ENCODE measurements at regions not wholly inside any gene's neighbourhood (a gene's known extent, or its start where the extent isn't known, plus 50 kb on each side); places are given as distances from the start of the nearest gene placed in this dataset.

- DNase-seq, result no peak
- ChIA-PET POLR2A (no interaction called here), CTCF (no interaction called here)
- H3K27me3 Mint-ChIP-seq (ENCODE audit: insufficient read depth, unreplicated experiment), result peaks cover 24% of the 10 kb centered on the region
- Histone ChIP-seq H3K36me3 (ENCODE audit: control insufficient read depth, insufficient read depth, low read length) (no peaks in the 10 kb centered on the region), H3K27me3 (replicated peaks; ENCODE audit: control insufficient read depth, insufficient read depth, low read length) (no peaks in the 10 kb centered on the region), H3K9me3 (peaks cover 5% of the 10 kb centered on the region; the same call in 1 of the 2 replicates), H3K4me3 (ENCODE audit: low read depth, low read length) (no peak overlapping the region), H3K4me1 (no peaks in the 10 kb centered on the region)
- no peaks in the 10 kb centered on the region for H3K4me1 Mint-ChIP-seq (ENCODE audit: low read depth, unreplicated experiment)
- no peak overlapping the region for H3K4me3 Mint-ChIP-seq (ENCODE audit: unreplicated experiment)
- no peak overlapping the region for H3K27ac Mint-ChIP-seq (ENCODE audit: unreplicated experiment)
- TF ChIP-seq, protein P1, sequence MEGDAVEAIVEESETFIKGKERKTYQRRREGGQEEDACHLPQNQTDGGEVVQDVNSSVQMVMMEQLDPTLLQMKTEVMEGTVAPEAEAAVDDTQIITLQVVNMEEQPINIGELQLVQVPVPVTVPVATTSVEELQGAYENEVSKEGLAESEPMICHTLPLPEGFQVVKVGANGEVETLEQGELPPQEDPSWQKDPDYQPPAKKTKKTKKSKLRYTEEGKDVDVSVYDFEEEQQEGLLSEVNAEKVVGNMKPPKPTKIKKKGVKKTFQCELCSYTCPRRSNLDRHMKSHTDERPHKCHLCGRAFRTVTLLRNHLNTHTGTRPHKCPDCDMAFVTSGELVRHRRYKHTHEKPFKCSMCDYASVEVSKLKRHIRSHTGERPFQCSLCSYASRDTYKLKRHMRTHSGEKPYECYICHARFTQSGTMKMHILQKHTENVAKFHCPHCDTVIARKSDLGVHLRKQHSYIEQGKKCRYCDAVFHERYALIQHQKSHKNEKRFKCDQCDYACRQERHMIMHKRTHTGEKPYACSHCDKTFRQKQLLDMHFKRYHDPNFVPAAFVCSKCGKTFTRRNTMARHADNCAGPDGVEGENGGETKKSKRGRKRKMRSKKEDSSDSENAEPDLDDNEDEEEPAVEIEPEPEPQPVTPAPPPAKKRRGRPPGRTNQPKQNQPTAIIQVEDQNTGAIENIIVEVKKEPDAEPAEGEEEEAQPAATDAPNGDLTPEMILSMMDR (IDR thresholded peaks at IDR 0.05; ENCODE audit: insufficient read depth in 1 of 2, low read depth in 1 of 2, low read length in 1 of 2, severe bottlenecking in 1 of 2, unreplicated experiment in 1 of 2), result no peak
- no TSS peak for BruUV-seq (replicated peaks)
- peaks cover 39% of the 10 kb centered on the region for H3K9me3 Mint-ChIP-seq (ENCODE audit: unreplicated experiment)
- H3K36me3 Mint-ChIP-seq (ENCODE audit: insufficient read depth, unreplicated experiment), result no peaks in the 10 kb centered on the region
- intact Hi-C loops (cut with micrococcal nuclease; ENCODE audit: unreplicated experiment), result no loop called here
Measured at GRCh38 chr2:133811409-133812125, 243.3 kb upstream of the NCKAP5 start.

- H3K27ac Mint-ChIP-seq (ENCODE audit: unreplicated experiment), result no peak overlapping the region
- H3K4me1 Mint-ChIP-seq (ENCODE audit: low read depth, unreplicated experiment), result peaks cover 9% of the 10 kb centered on the region
- POLR2A ChIA-PET, result no interaction called here
- peaks cover 39% of the 10 kb centered on the region for H3K9me3 Mint-ChIP-seq (ENCODE audit: unreplicated experiment)
- H3K9me3 ChIP-seq, result peaks cover 5% of the 10 kb centered on the region; the same call in 1 of the 2 replicates
- no peaks in the 10 kb centered on the region for H3K36me3 Mint-ChIP-seq (ENCODE audit: insufficient read depth, unreplicated experiment)
- TF ChIP-seq, protein P1 (IDR thresholded peaks at IDR 0.05; ENCODE audit: insufficient read depth in 1 of 2, low read depth in 1 of 2, low read length in 1 of 2, severe bottlenecking in 1 of 2, unreplicated experiment in 1 of 2), result no peak
- H3K27me3 ChIP-seq (replicated peaks; ENCODE audit: control insufficient read depth, insufficient read depth, low read length), result no peaks in the 10 kb centered on the region
- intact Hi-C loops (cut with micrococcal nuclease; ENCODE audit: unreplicated experiment), result no loop called here
- CTCF ChIA-PET, result no interaction called here
- no peak for DNase-seq
- BruUV-seq (replicated peaks), result no TSS peak
- H3K36me3 ChIP-seq (ENCODE audit: control insufficient read depth, insufficient read depth, low read length), result no peaks in the 10 kb centered on the region
- H3K4me3 ChIP-seq (ENCODE audit: low read depth, low read length), result no peak overlapping the region
- H3K27me3 Mint-ChIP-seq (ENCODE audit: insufficient read depth, unreplicated experiment), result peaks cover 24% of the 10 kb centered on the region
- H3K4me1 ChIP-seq, result peaks cover 10% of the 10 kb centered on the region
- no peak overlapping the region for H3K4me3 Mint-ChIP-seq (ENCODE audit: unreplicated experiment)
Measured at GRCh38 chr2:133812826-133813617, 244.8 kb upstream of the NCKAP5 start.

- BruUV-seq (replicated peaks), result no TSS peak
- Histone ChIP-seq H3K27me3 (replicated peaks; ENCODE audit: control insufficient read depth, insufficient read depth, low read length) (no peaks in the 10 kb centered on the region), H3K36me3 (ENCODE audit: control insufficient read depth, insufficient read depth, low read length) (no peaks in the 10 kb centered on the region), H3K4me3 (ENCODE audit: low read depth, low read length) (no peak overlapping the region), H3K9me3 (no peaks in the 10 kb centered on the region), H3K4me1 (peaks cover 10% of the 10 kb centered on the region)
- ChIA-PET CTCF (no interaction called here), POLR2A (no interaction called here)
- TF ChIP-seq, protein P1 (IDR thresholded peaks at IDR 0.05; ENCODE audit: insufficient read depth in 1 of 2, low read depth in 1 of 2, low read length in 1 of 2, severe bottlenecking in 1 of 2, unreplicated experiment in 1 of 2), result no peak
- Mint-ChIP-seq H3K27ac (ENCODE audit: unreplicated experiment) (no peak overlapping the region), H3K4me3 (ENCODE audit: unreplicated experiment) (no peak overlapping the region), H3K27me3 (ENCODE audit: insufficient read depth, unreplicated experiment) (peaks cover 16% of the 10 kb centered on the region), H3K9me3 (ENCODE audit: unreplicated experiment) (peaks cover 24% of the 10 kb centered on the region), H3K36me3 (ENCODE audit: insufficient read depth, unreplicated experiment) (no peaks in the 10 kb centered on the region), H3K4me1 (ENCODE audit: low read depth, unreplicated experiment) (peaks cover 21% of the 10 kb centered on the region)
- intact Hi-C loops (cut with micrococcal nuclease; ENCODE audit: unreplicated experiment), result no loop called here
- no peak for DNase-seq
Measured at GRCh38 chr2:133814890-133815289, 246.6 kb upstream of the NCKAP5 start.
